NOMO-1 treated with dmso at 0.1 percent for 144 hours (cell line): ENCODE measurements at regions not wholly inside any gene's neighbourhood (a gene's known extent, or its start where the extent isn't known, plus 50 kb on each side); places are given as distances from the start of the nearest gene placed in this dataset.
A peak's percentile ranks its signal among the peaks of the same experiment; 100 is the strongest.

Source experiments
- DNase-seq: peaks from one replicate; lab custom pipeline; 2025; ENCODE audit not compliant: unreplicated experiment; lab: John Stamatoyannopoulos, UW

GRCh38 chr11:16685914-16686313 lies 52.5 kb upstream of the C11orf58 start:
- DNase-seq: no peak

GRCh38 chr11:16678466-16679116 lies 59.9 kb upstream of the C11orf58 start:
- no peak for DNase-seq

- DNase-seq: no peak
Observed at GRCh38 chr11:16669799-16670415, 68.5 kb upstream of the C11orf58 start.

- DNase-seq: no peak
Observed at GRCh38 chr11:16632295-16633200, 105.9 kb upstream of the C11orf58 start.

- no peak for DNase-seq
Observed at GRCh38 chr11:16630651-16631050, 107.8 kb upstream of the C11orf58 start.

GRCh38 chr11:16618431-16618830 lies 120.0 kb upstream of the C11orf58 start:
- no peak for DNase-seq

GRCh38 chr11:16615480-16615879 lies 123.0 kb upstream of the C11orf58 start:
- no peak for DNase-seq

- DNase-seq: peak; percentile 36
Observed at GRCh38 chr11:16613512-16614381, 124.7 kb upstream of the C11orf58 start.

GRCh38 chr11:16613262-16613511 lies 125.3 kb upstream of the C11orf58 start:
- no peak for DNase-seq

GRCh38 chr11:16612566-16613261 lies 125.7 kb upstream of the C11orf58 start:
- DNase-seq: no peak

- DNase-seq: no peak
Observed at GRCh38 chr11:16611926-16612565, 126.4 kb upstream of the C11orf58 start.

GRCh38 chr11:16611401-16611921 lies 127.0 kb upstream of the C11orf58 start:
- no peak for DNase-seq

GRCh38 chr11:16610738-16611388 lies 127.6 kb upstream of the C11orf58 start:
- no peak for DNase-seq

- DNase-seq: no peak
Observed at GRCh38 chr11:16610213-16610737, 128.2 kb upstream of the C11orf58 start.

GRCh38 chr11:16609769-16610168 lies 128.7 kb upstream of the C11orf58 start:
- no peak for DNase-seq

GRCh38 chr11:16607675-16608644 lies 130.5 kb upstream of the C11orf58 start:
- DNase-seq: no peak

GRCh38 chr11:16606784-16607674 lies 131.4 kb upstream of the C11orf58 start:
- DNase-seq: no peak
